SHP77 (cell line): ENCODE measurements at regions not wholly inside any gene's neighbourhood (a gene's known extent, or its start where the extent isn't known, plus 50 kb on each side); places are given as distances from the start of the nearest gene placed in this dataset.

Source experiments
- DNase-seq, 2 experiments: peaks; one replicate each; lab custom pipeline; 2025; lab: John Stamatoyannopoulos, UW

GRCh38 chr2:186069676-186070075, 331.1 kb downstream of the FSIP2 start:
- DNase-seq, result no peak

GRCh38 chr2:186085226-186085625, 346.6 kb downstream of the FSIP2 start:
- no peak for DNase-seq

- no peak for DNase-seq
These were observed 354.6 kb downstream of the FSIP2 start for GRCh38 chr2:186093174-186093573.

GRCh38 chr2:186098821-186099220, 360.2 kb downstream of the FSIP2 start:
- DNase-seq, result no peak

- no peak for DNase-seq
These were observed 361.2 kb downstream of the FSIP2 start for GRCh38 chr2:186099826-186100225.

DNA sequence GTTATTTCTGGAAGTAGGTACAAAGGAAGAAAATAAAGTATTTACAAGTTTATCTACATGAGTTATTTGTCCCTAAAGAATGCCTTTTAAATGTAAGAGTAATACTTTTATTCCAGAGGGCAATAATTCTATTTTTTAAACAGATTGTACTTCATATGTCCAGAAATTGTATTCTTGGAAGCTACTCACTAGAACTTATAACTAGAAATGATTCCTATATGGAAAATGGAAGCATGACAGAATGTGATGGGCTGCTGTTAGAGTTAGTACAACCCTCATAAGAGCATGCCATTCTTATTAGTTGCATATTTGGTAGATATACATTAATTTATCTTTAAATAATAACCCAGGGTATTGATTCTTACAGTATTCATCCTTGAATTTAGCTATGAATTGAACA, 362.0 kb downstream of the FSIP2 start:
- no peak for DNase-seq

DNA sequence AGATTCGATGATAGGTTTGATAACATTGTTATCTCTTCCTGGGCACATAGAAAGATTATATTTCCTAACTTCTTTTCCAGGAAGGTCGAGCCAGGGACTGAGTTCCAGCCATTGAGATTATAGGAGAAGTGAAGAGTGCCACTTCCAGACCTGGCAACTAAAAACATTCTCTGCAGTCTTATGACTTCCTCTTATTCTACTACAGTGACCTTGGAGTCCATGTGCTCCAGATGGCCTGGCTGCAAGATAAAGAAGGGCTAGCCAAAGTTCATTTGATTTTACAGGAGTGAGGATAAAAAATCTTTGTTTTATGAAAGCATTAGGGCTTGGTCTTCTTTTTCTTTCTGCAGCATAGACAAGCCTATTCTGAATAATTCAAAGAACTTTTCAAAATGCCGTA, 363.0 kb downstream of the FSIP2 start:
- DNase-seq, result no peak

- DNase-seq, result no peak
These were observed 364.7 kb downstream of the FSIP2 start for GRCh38 chr2:186103276-186103675.

DNA sequence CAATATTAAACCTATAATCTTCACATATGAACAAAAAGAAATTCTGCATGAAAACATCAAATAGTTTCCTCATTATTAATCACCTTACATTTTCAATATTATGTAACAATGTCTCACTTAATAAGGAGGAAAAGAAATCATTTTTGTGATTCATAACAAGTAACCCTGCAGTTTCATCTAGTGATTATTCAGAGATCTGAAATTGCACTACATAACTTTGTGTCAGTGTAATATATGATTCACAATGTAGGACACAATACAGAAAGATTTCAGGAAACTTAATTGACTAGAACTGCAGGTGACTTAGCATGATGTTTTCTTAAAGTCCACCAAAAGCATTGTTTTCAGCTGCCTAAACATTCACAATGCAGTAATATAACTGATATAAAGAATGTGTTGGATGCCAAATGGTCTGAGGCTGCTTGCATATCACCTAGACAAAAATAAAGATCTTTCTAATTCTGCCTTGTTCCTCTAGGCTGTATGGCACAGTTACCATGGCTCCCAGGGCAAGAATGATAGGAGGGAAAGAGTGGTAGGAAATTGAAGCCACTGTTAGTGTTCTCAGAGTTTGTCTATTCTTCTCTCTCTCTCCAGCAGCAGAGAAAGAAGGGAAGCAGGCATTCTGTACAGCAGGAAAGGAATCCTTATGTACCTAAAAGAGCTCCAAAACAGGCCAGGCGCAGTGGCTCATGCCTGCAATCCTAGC, 366.6 kb downstream of the FSIP2 start:
- DNase-seq, result no peak

DNA sequence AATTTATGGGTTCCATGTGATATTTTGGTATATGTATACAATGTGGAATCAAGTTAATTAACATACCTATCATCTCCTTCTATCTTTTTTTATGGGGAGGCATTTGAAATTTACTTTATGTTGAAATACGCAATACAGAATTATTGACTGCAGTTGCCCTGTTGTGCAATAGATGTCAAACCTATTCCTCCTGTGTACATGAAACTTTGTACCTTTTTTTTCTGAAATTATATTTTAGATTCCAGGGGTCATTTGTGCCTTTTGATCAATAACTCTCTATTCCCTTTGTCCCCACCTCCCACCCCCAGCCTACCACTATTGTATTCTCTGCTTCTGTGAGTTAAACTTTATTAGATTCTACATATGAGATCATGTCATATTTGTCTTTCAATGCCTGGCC, 369.9 kb downstream of the FSIP2 start:
- DNase-seq, result no peak

DNA sequence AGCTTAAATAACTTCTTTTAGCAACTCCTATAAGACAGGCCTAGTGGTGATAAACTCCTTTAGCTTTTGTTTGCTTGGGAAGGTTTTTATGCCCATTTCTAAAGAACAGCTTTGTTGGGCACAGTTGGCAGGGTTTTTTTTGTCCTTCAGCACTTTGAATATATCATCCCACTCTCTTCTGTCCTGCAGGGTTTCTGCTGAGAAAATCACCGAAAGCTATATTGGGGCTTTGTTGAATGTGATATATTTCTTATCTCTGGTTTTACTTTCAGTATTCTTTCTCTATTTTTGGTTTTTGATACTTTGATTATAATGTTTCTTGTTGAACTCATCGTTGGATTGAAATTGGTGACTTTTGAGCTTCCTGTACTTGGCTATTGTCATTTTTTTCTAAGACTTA, 372.8 kb upstream of the ZC3H15 start:
- no peak for DNase-seq

- no peak for DNase-seq
These were observed 360.9 kb upstream of the ZC3H15 start for GRCh38 chr2:186125156-186125555.

DNA sequence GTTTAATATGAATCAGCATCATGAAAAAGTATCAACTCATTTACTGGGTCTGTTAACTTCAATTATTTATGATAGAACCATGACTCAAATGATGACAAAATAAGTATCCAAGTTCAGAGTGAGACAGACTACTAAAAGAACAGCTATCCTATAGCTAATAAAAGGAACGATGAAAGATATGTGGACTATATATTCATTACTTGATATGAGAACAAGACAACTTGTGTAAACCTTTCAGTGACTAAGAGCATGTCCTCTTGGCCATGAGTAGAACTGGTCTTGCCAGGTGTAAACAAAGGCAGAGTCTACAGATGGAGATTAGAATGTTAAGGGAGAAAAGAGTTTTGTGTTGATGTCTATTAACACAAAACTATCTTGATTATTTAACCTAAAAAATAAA, 360.4 kb upstream of the ZC3H15 start:
- no peak for DNase-seq

DNA sequence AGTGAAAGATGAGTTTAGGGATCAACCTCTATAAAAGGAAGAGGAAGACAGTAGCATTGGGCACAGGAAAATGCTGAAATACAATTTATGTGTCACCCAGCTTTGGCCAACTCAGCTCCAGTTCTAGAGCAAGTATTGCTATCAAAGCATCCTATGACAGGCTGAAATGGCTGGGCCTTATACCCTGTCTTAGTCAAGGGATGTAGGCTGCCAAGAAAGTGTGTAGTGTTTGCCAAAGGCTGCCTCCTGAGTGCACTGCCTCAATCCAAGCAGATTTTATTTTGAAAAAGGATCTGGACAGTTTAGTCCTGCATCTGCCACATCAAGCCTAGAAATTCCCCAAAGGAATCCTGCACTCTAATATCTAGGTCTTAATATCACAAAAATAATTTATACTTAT, 359.9 kb upstream of the ZC3H15 start:
- DNase-seq, result no peak

DNA sequence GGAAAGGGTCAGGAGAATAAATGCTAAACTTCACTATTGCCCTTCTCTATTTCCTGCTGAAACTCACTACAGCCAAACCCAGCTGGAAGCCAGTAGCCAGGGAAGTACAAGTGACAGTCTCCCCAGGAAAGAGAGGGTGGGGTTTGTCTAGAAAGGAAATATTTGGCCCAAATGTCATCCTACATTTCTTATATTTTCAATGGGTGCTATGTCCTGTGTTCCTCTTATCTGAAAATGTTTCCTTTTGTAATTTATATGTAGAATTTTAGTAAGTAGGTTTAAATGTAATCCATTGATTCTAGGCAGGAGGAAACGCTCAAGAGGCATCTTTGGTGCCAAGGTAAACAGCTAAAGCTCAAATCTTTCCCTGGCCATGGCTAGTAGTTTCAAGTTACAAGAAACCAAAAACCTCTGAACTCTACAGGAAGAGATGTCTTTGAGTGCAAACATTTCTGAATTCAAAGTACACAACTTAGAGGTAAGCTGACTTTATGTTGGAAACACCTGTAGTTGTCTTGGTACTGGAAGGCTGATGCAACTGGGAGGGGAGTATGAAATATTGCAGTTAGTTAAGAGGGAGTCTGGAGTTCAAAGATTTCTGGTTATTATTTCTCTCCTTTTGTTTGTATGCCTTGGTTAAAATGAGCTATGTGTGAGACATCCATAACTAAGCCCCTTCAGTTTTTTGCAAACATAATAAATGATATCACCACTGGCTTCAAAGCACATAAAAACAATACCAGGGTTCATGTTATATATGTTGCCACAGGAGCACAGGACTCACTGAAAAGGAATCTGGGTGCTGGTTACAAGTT, 356.1 kb upstream of the ZC3H15 start:
- DNase-seq, result peak; percentile 27 to 50

DNA sequence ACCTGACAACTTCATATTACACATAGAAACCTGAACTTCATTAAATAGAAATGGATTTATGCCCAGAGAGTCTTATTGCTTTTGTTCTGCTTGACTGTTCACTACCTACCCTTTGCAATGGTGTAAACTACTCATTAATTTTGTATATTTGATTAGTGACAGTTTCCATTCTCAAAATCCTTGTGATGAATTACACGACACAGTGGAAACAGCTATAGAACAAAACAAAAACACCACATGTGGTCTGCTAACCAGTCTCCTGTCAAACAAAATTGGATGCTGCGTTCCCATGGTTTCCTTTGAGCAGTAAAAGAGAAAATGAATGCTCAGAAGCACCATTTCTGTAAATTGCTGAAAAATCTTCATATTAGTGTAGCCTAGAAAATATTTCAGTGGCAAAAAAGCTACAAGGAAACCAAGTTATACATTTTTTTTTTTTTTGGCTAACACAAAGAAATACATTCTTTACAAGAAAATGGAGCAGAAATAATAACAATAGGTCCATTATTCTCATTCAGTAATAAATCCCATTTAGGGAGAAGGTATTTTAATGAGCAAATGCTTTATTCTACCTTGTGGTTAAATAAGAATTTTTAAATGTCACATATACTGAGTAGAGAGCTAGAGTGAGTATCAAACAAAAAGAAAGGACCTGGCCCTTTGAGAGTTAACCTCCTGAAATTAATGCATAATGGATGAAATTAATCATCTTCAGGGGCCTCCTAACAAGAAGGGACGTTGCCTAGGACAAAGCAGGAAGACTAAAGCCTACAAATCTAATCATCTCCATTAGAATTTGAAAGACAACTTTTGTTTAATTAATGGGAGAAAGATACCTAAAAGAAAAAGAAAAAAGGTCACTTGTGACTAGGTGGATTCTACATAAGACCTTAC, 355.1 kb upstream of the ZC3H15 start:
- DNase-seq, result no peak

DNA sequence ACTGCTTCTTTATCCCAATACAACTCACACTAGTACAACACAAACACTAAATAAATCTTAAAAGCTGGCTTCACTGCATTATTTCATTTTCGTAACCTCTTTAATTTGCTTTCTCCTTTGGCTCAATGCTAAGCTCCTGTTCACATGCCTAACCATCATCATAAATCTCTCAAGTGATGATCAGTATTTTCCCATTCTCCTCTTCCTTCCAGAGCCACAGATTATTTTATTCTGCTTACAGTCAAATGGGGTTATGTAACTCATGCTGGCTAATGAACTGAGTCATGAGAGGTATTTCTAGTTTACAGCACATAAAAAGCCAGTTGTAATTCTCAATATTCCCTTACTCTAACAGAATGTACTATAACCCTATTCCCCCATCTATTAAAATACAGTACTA, 350.4 kb upstream of the ZC3H15 start:
- DNase-seq, result no peak

DNA sequence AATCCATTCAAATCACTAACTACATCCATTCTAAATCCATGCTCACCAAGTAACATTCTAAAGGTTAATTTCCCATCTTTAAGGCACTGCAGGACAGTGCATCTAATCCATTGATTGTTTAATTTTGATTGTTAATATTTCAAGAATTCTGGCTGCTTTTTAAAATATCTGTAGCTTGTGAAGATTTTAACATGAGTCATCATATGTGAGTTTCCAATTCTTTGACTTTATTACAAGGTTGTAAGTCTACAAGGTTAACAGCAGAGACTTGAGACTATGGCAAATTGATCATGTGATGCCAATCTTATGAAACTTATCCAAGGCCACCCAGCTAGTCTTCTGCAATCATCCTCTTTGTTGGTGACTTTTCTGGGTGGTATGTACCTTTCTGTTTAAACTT, 349.2 kb upstream of the ZC3H15 start:
- no peak for DNase-seq

- no peak for DNase-seq
These were observed 347.2 kb upstream of the ZC3H15 start for GRCh38 chr2:186138845-186139244.

- no peak for DNase-seq
These were observed 327.0 kb upstream of the ZC3H15 start for GRCh38 chr2:186159101-186159500.

DNA sequence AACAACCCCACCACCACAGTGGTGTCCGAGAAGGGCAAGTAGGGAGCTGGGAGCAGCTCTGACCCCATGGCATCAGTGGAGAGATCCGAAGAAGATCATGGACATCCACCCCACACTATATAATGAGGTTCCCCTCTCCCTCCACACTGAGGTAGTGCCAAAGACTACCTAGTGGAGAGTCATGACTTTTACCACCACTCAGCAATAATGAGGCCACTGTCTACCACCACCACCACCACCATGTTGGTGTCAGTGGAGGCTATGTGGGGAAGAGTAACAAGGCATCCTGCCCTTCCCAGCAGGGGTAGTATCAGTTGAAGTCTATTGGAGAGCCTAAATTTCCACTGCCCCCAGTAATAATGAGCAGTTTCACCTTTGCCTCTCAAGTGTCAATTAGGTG, 321.7 kb upstream of the ZC3H15 start:
- DNase-seq, result no peak

DNA sequence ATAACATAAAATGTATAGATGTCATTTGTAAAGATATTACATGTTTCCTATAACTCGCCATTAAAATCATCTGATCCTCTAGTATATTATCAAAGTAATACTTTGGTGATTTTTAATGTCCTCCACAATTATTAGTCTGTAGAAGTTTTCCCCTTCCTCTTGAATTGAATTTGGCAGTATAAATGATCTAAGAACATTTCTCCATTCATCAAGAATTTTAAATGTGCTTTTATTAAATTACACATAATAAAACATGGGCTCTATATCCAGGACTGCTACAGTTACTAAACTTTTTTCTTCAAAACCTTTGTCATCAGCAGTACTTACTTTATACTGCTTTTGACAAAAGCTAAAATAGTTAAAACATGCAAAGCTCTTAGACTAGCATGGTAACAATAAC, 315.4 kb upstream of the ZC3H15 start:
- DNase-seq, result no peak

DNA sequence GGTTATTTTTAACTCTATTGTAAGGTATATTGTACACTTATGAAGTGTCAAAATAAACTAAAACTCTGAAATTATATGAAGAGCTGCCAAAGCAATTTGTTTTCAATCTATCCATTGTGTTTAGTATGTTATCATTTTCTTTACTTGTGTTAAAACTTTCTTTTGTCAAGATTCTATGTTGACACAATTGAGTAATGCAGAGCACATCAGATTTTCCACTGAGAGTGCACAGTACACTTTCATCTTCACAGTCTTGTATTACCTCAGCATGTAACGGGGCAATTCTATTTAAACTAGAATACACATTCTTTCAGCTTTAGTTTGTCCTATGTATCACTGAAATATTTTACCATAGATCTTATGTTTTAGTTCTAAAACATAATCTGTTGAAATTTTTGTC, 304.4 kb upstream of the ZC3H15 start:
- no peak for DNase-seq
